ENCODE measurements at regions not wholly inside any gene's neighbourhood (a gene's known extent, or its start where the extent isn't known, plus 50 kb on each side); places are given as distances from the start of the nearest gene placed in this dataset.

GRCh38 chr1:244271691-244272308, 179.9 kb downstream of the ADSS2 start:
- TF ChIP-seq POLR2A (IDR thresholded peaks at IDR 0.05) = no peak
- TF ChIP-seq POLR2AphosphoS5 (IDR thresholded peaks at IDR 0.05) = no peak
- TF ChIP-seq CTCF (IDR thresholded peaks at IDR 0.05) = no peak
- TF ChIP-seq EP300 (IDR thresholded peaks at IDR 0.05) = no peak

Data from stomach (tissue), 4 donors.